PFSK-1 (cell line): ENCODE measurements at regions not wholly inside any gene's neighbourhood (a gene's known extent, or its start where the extent isn't known, plus 50 kb on each side); places are given as distances from the start of the nearest gene placed in this dataset.
A peak's percentile ranks its signal among the peaks of the same experiment; 100 is the strongest.

ENCODE experiments used
- FOXP2 ChIP-seq: optimal IDR thresholded peaks from 2 replicates; pipeline ENCODE3; 2011; ENCODE audit warnings: borderline replicate concordance, control low read depth, inconsistent platforms; ENCODE audit not compliant: insufficient read depth; ENCODE audit errors: extremely low read length, extremely low read depth
- POLR2AphosphoS5 ChIP-seq: IDR thresholded peaks from 2 replicates; pipeline ENCODE4 v1.6.1; 2012; ENCODE audit warnings: low read depth, mild to moderate bottlenecking, control low read depth, low read length, moderate library complexity
- REST ChIP-seq, 2 experiments: IDR thresholded peaks; 2 replicates each; pipeline versions ENCODE4 v1.6.1 to v1.8.0; 2011 to 2012; ENCODE audit warnings: low read depth in 2 of 2, low read length in 2 of 2, control low read depth in 1 of 2, inconsistent platforms in 1 of 2, mild to moderate bottlenecking in 1 of 2, moderate library complexity in 1 of 2; ENCODE audit not compliant: insufficient read depth in 1 of 2
- SIN3A ChIP-seq: IDR thresholded peaks from 2 replicates; pipeline ENCODE4 v1.6.1; 2012; ENCODE audit warnings: mild to moderate bottlenecking, low read length, moderate library complexity, borderline replicate concordance; ENCODE audit not compliant: insufficient read depth
- TAF1 ChIP-seq: IDR thresholded peaks from 2 replicates; pipeline ENCODE4 v1.6.1; 2012; ENCODE audit warnings: low read length, control low read depth, borderline replicate concordance; ENCODE audit not compliant: insufficient read depth

- no peak for TF ChIP-seq FOXP2
- no peak for TF ChIP-seq TAF1
- TF ChIP-seq POLR2AphosphoS5: peak; percentile 21; the same call in 1 of the 2 replicates
- TF ChIP-seq SIN3A: peak; percentile 24; the same call in 1 of the 2 replicates
- TF ChIP-seq REST (IDR thresholded peaks at IDR 0.05; ENCODE audit: insufficient read depth in 1 of 2, low read depth in 2 of 2, low read length in 2 of 2): no peak
These were observed 148.7 kb downstream of the SOX4 start for GRCh38 chr6:21742238-21742660.

DNA sequence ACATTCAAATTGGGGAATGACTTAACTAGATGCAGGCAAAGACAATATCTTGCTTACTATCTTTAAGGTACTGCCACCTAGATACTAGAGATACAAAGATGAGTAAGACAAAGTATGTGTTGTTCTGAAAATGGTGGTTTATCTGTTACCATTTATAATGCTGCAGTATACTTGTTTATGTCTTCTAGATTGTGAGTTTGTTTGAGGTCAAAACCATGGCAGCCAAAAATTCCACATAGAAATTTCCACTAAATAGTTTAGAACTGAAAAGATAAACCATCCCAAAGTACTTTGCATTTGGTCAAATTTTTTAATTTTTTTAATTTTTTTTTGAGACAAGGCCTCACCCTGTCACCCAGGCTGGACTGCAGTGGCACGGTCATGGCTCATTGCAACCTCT is 150.8 kb downstream of the SOX4 start:
- TF ChIP-seq REST (IDR thresholded peaks at IDR 0.05; ENCODE audit: insufficient read depth in 1 of 2, low read depth in 2 of 2, low read length in 2 of 2) (no peak), TAF1 (no peak), FOXP2 (no peak), SIN3A (no peak), POLR2AphosphoS5 (no peak)

DNA sequence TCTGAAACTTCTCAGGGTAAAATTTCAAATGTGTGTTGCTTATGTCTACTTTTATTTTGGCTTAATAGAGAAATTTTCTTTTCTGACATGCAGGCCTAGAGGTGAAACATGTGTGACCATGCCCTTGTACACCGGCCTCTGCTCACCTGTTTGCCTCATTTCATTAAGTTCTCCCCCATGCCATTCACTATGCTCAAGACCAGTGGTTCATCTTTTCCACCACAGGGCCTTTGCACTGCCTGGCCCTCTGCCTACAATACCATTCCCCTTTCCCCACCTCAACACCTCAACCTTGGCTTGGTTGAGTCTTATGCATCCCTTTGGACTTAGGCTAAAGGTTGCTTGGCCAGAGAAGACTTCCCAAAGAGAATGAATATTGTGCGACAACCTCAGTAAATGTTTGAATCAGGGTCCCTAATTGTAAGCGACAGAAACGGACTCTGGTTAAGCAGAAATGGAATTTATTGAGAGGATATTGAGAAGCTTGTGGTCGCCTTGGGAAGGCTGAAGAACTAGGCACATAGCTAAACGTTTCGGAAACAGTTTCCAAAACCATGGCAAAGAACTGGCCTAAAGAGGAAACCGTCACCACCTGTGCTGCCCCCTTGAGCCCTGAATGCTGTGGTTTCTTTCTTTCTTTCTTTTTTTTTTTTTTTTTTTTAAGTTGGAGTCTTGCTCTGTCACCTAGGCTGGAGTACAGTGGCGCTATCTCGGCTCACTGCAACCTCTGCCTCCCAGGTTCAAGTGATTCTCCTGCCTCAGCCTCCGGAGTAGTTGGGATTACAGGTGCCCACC is 152.2 kb downstream of the SOX4 start:
- TF ChIP-seq POLR2AphosphoS5 (no peak), REST (IDR thresholded peaks at IDR 0.05; ENCODE audit: insufficient read depth in 1 of 2, low read depth in 2 of 2, low read length in 2 of 2) (no peak), TAF1 (no peak), SIN3A (no peak), FOXP2 (no peak)

GRCh38 chr6:21747441-21747840 is 153.9 kb downstream of the SOX4 start:
- no peak for TF ChIP-seq SIN3A
- TF ChIP-seq FOXP2: no peak

- no peak for TF ChIP-seq TAF1
- no peak for TF ChIP-seq POLR2AphosphoS5
- no peak for TF ChIP-seq REST (IDR thresholded peaks at IDR 0.05; ENCODE audit: insufficient read depth in 1 of 2, low read depth in 2 of 2, low read length in 2 of 2)
- TF ChIP-seq SIN3A: no peak
These were observed 154.9 kb downstream of the SOX4 start for GRCh38 chr6:21748343-21749056.
